ENCODE measurements at regions not wholly inside any gene's neighbourhood (a gene's known extent, or its start where the extent isn't known, plus 50 kb on each side); places are given as distances from the start of the nearest gene placed in this dataset.
"Not testable (repeated sequence)": the region's sequence is repeated elsewhere in the genome, so short reads cannot be mapped to it uniquely, and the experiment has no call there.

GRCh38 chr10:124149189-124150042 lies 56.0 kb upstream of the CHST15 start:
- Mint-ChIP-seq H3K4me3 (no peak overlapping the region), H3K9me3 (no peaks in the 10 kb centered on the region), H3K27me3 (peaks cover 28% of the 10 kb centered on the region), H3K4me1 (ENCODE audit: low read depth) (peaks cover 31% of the 10 kb centered on the region), H3K36me3 (ENCODE audit: low read depth) (no peaks in the 10 kb centered on the region), H3K27ac (no peak overlapping the region)
- intact Hi-C loops (cut with micrococcal nuclease): loop anchor here (10.0 kb wide), 2 partner anchors 65 to 105 kb away; no protein-coding TSS in a partner anchor

- intact Hi-C loops (cut with micrococcal nuclease): loop anchor here (10.0 kb wide), 2 partner anchors 66 to 104 kb away; no protein-coding TSS in a partner anchor
- H3K4me3 Mint-ChIP-seq; H3K36me3 Mint-ChIP-seq (ENCODE audit: low read depth); H3K9me3 Mint-ChIP-seq; H3K27ac Mint-ChIP-seq: not testable (repeated sequence)
- Mint-ChIP-seq H3K27me3 (peaks cover 28% of the 10 kb centered on the region), H3K4me1 (ENCODE audit: low read depth) (peaks cover 31% of the 10 kb centered on the region)
Observed at GRCh38 chr10:124148509-124149188, 55.3 kb upstream of the CHST15 start.

- Mint-ChIP-seq H3K27ac (no peak overlapping the region), H3K4me3 (no peak overlapping the region), H3K9me3 (no peaks in the 10 kb centered on the region), H3K27me3 (peaks cover 24% of the 10 kb centered on the region), H3K4me1 (ENCODE audit: low read depth) (peaks cover 27% of the 10 kb centered on the region), H3K36me3 (ENCODE audit: low read depth) (no peaks in the 10 kb centered on the region)
- intact Hi-C loops (cut with micrococcal nuclease): loop anchor here (10.0 kb wide), 2 partner anchors 68 to 102 kb away; no protein-coding TSS in a partner anchor
Observed at GRCh38 chr10:124146483-124146882, 53.1 kb upstream of the CHST15 start.

- peaks cover 18% of the 10 kb centered on the region for H3K4me1 Mint-ChIP-seq (ENCODE audit: low read depth)
- peak overlapping the region; percentile 54 for H3K4me3 Mint-ChIP-seq
- H3K27ac Mint-ChIP-seq: no peak overlapping the region
- H3K27me3 Mint-ChIP-seq: peaks cover 14% of the 10 kb centered on the region
- intact Hi-C loops (cut with micrococcal nuclease): loop anchor here (10.0 kb wide), 2 partner anchors 70 to 100 kb away; no protein-coding TSS in a partner anchor
- no peaks in the 10 kb centered on the region for H3K9me3 Mint-ChIP-seq
- no peaks in the 10 kb centered on the region for H3K36me3 Mint-ChIP-seq (ENCODE audit: low read depth)
Observed at GRCh38 chr10:124145109-124145870, 51.9 kb upstream of the CHST15 start.

- no peak overlapping the region for H3K27ac Mint-ChIP-seq
- H3K27me3 Mint-ChIP-seq: peaks cover 14% of the 10 kb centered on the region
- no peaks in the 10 kb centered on the region for H3K9me3 Mint-ChIP-seq
- no peaks in the 10 kb centered on the region for H3K36me3 Mint-ChIP-seq (ENCODE audit: low read depth)
- H3K4me3 Mint-ChIP-seq: peak overlapping the region; percentile 54
- H3K4me1 Mint-ChIP-seq (ENCODE audit: low read depth): peaks cover 11% of the 10 kb centered on the region
- intact Hi-C loops (cut with micrococcal nuclease): loop anchor here (10.0 kb wide), 2 partner anchors 70 to 100 kb away; no protein-coding TSS in a partner anchor
Observed at GRCh38 chr10:124144536-124144935, 51.1 kb upstream of the CHST15 start.

GRCh38 chr10:124143721-124144120 lies 50.3 kb upstream of the CHST15 start:
- H3K36me3 Mint-ChIP-seq (ENCODE audit: low read depth): no peaks in the 10 kb centered on the region
- H3K9me3 Mint-ChIP-seq: no peaks in the 10 kb centered on the region
- intact Hi-C loops (cut with micrococcal nuclease): loop anchor here (10.0 kb wide), 2 partner anchors 71 to 99 kb away; no protein-coding TSS in a partner anchor
- no peak overlapping the region for H3K27ac Mint-ChIP-seq
- peaks cover 11% of the 10 kb centered on the region for H3K4me1 Mint-ChIP-seq (ENCODE audit: low read depth)
- no peak overlapping the region for H3K4me3 Mint-ChIP-seq
- H3K27me3 Mint-ChIP-seq: peaks cover 13% of the 10 kb centered on the region

All from dendritic cell treated with granulocyte-macrophage colony-stimulating factor and Interleukin-4, amounts not matched to agents 40 ng/mL and 50 ng/mL, for 4 days (primary cell).